RWPE1 (cell line): ENCODE measurements at regions not wholly inside any gene's neighbourhood (a gene's known extent, or its start where the extent isn't known, plus 50 kb on each side); places are given as distances from the start of the nearest gene placed in this dataset.

Source experiments
- CTCF ChIA-PET: fragments of 350-600 bp; sonication (Branson Sonifier 250); formaldehyde crosslinking; extraction: SDS; loops from one replicate; lab custom pipeline; 2021; lab: Yijun Ruan, JAX
- POLR2A ChIA-PET: fragments of 400-600 bp; formaldehyde crosslinking; extraction: SDS; loops from one replicate; lab custom pipeline; 2020; ENCODE audit warnings: antibody characterized with exemption; ENCODE audit not compliant: low non-redundant PET; lab: Yijun Ruan, JAX
- DNase-seq: peaks from one replicate; pipeline ENCODE4 v3.0.0; 2012; ENCODE audit warnings: low spot score
- H3K27ac ChIP-seq: fragments of 450-650 bp; 2 replicates; pipeline ENCODE4 v1.5.1; 2017
- CTCF ChIP-seq: fragments of 450-650 bp; conservative IDR thresholded peaks from 2 replicates; pipeline ENCODE4 v1.5.1; 2017; ENCODE audit warnings: low read depth, mild to moderate bottlenecking

GRCh38 chr17:63139356-63139755, 173.3 kb downstream of the TANC2 start:
- peak overlapping the region; percentile 54 for H3K27ac ChIP-seq
- DNase-seq, result no peak
- ChIA-PET POLR2A (no interaction called here), CTCF (interaction anchor here (0.6 kb wide), 1 partner anchor 14 kb away, joined by 4 read pairs; no protein-coding TSS in a partner anchor)
- TF ChIP-seq CTCF, result no peak

- ChIA-PET CTCF (interaction anchor here (0.6 kb wide), 1 partner anchor 15 kb away, joined by 4 read pairs; no protein-coding TSS in a partner anchor), POLR2A (no interaction called here)
- no peak for DNase-seq
- no peak for TF ChIP-seq CTCF
- H3K27ac ChIP-seq, result no peak overlapping the region
Observed at GRCh38 chr17:63140255-63140654, 174.2 kb downstream of the TANC2 start.

- CTCF ChIA-PET, result no interaction called here
- POLR2A ChIA-PET, result no interaction called here
- no peak for TF ChIP-seq CTCF
- H3K27ac ChIP-seq, result no peak overlapping the region
- no peak for DNase-seq
Observed at GRCh38 chr17:63142836-63143235, 176.8 kb downstream of the TANC2 start.

GRCh38 chr17:63150490-63150889, 184.5 kb downstream of the TANC2 start:
- DNase-seq, result no peak
- CTCF ChIA-PET, result no interaction called here
- no peak for TF ChIP-seq CTCF
- POLR2A ChIA-PET, result no interaction called here
- H3K27ac ChIP-seq, result no peak overlapping the region

- no peak overlapping the region for H3K27ac ChIP-seq
- POLR2A ChIA-PET, result no interaction called here
- TF ChIP-seq CTCF, result no peak
- DNase-seq, result no peak
- CTCF ChIA-PET, result no interaction called here
Observed at GRCh38 chr17:63150994-63151464, 185.0 kb downstream of the TANC2 start.

GRCh38 chr17:63151941-63152523, 186.0 kb downstream of the TANC2 start:
- ChIA-PET CTCF (no interaction called here), POLR2A (no interaction called here)
- no peak for DNase-seq

More at GRCh38 chr17:63151941-63152523, 186.0 kb downstream of the TANC2 start:
- TF ChIP-seq CTCF, result no peak
- H3K27ac ChIP-seq, result no peak overlapping the region
